HepG2 (cell line): ENCODE measurements at regions not wholly inside any gene's neighbourhood (a gene's known extent, or its start where the extent isn't known, plus 50 kb on each side); places are given as distances from the start of the nearest gene placed in this dataset.

Experiments used
- ATAC-seq: fragments of 200-7000 bp; cut with Tn5 transposase; 3 replicates; pipeline ENCODE4 v1.9.1; 2020; ENCODE audit warnings: mild to moderate bottlenecking, moderate library complexity
- BruUV-seq: library from RNA; stranded (reverse); fragments of 400-500 nt; replicated peaks from 2 replicates; lab custom pipeline; 2021; lab: Mats Ljungman, UMichigan
- CTCF ChIA-PET: fragments of 300-600 bp; formaldehyde crosslinking; extraction: SDS; loops from one replicate; lab custom pipeline; 2021; ENCODE audit warnings: low total read pairs, inconsistent platforms, low intra/inter-chr PET ratio; lab: Yijun Ruan, JAX
- POLR2A ChIA-PET: fragments of 350-600 bp; sonication (Branson Sonifier 250); formaldehyde crosslinking; loops from one replicate; lab custom pipeline; 2020; ENCODE audit warnings: antibody characterized with exemption, inconsistent platforms; lab: Yijun Ruan, JAX
- DNase-seq: peaks from one replicate; pipeline ENCODE4 v3.0.0-alpha.2; 2015; ENCODE audit warnings: low spot score
- FAIRE-seq: peaks from 3 replicates; lab custom pipeline; 2011; peaks lifted over from hg19 to GRCh38; lab: Jason Lieb, UNC
- H2AFZ ChIP-seq: one replicate; pipeline ENCODE4 v1.6.1; 2011; ENCODE audit warnings: low read length, inconsistent platforms
- H3K27ac ChIP-seq: fragments of 300-600 bp; 3 replicates; pipeline ENCODE4 v1.8.0; 2011; ENCODE audit warnings: mixed run types, mild to moderate bottlenecking, mixed read lengths, low read length, inconsistent platforms; ENCODE audit not compliant: insufficient read depth; ENCODE audit errors: extremely low read length
- H3K27me3 ChIP-seq, 2 experiments: fragments of 200-600 bp in 1 of 2; 2 replicates in 1 of 2; 3 replicates in 1 of 2; pipeline versions ENCODE4 v1.6.0 to v1.8.0; 2011; ENCODE audit warnings: low read length in 2 of 2, mild to moderate bottlenecking in 2 of 2, moderate library complexity in 2 of 2, inconsistent platforms in 1 of 2; ENCODE audit not compliant: insufficient read depth in 2 of 2, control insufficient read depth in 1 of 2
- H3K36me3 ChIP-seq, 2 experiments: fragments of 200-600 bp in 1 of 2; replicated peaks in 1 of 2; 2 replicates in 1 of 2; 3 replicates in 1 of 2; pipeline versions ENCODE4 v1.5.1 to v1.8.0; 2011; ENCODE audit warnings: low read length in 2 of 2, inconsistent platforms in 1 of 2; ENCODE audit not compliant: insufficient read depth in 2 of 2, control insufficient read depth in 1 of 2
- H3K4me1 ChIP-seq: 2 replicates; pipeline ENCODE4 v1.5.1; 2012; ENCODE audit warnings: low read length, inconsistent platforms; ENCODE audit not compliant: insufficient read depth
- H3K4me2 ChIP-seq: 2 replicates; pipeline ENCODE4 v1.6.0; 2011; ENCODE audit warnings: low read depth, low read length, inconsistent platforms
- H3K4me3 ChIP-seq, 3 experiments: fragments of 200-600 bp in 1 of 3; sonication (generic), shearing (Covaris generic) in 1 of 3; replicated peaks in 1 of 3; 2 replicates each; pipeline ENCODE4 v1.5.1; 2011 to 2016; ENCODE audit warnings: low read length in 3 of 3, inconsistent platforms in 2 of 3, low read depth in 2 of 3, mild to moderate bottlenecking in 2 of 3, control low read depth in 1 of 3, mixed read lengths in 1 of 3; ENCODE audit not compliant: insufficient read depth in 1 of 3
- H3K79me2 ChIP-seq: one replicate; pipeline ENCODE4 v1.6.1; 2011; ENCODE audit warnings: low read length, inconsistent platforms; ENCODE audit not compliant: insufficient read depth
- H3K9ac ChIP-seq: 2 replicates; pipeline ENCODE4 v1.6.0; 2011; ENCODE audit warnings: mild to moderate bottlenecking, low read depth, low read length, inconsistent platforms; ENCODE audit not compliant: insufficient read depth
- H3K9me3 ChIP-seq: 2 replicates; pipeline ENCODE4 v1.5.1; 2012; ENCODE audit warnings: mild to moderate bottlenecking, low read length
- H4K20me1 ChIP-seq: 2 replicates; pipeline ENCODE4 v1.6.0; 2011; ENCODE audit warnings: inconsistent platforms, mild to moderate bottlenecking, low read length, moderate library complexity; ENCODE audit not compliant: insufficient read depth
- CEBPB ChIP-seq: IDR thresholded peaks from 2 replicates; pipeline ENCODE4 v1.6.1; 2011; ENCODE audit warnings: low read depth, low read length, improper control_type of control experiment, borderline replicate concordance
- CEBPG ChIP-seq: IDR thresholded peaks from 2 replicates; pipeline ENCODE4 v1.6.1; 2016
- EEA1 ChIP-seq: sonication (generic); formaldehyde crosslinking; IDR thresholded peaks from 2 replicates; pipeline ENCODE4 v1.5.1; 2020; ENCODE audit warnings: mild to moderate bottlenecking, missing genetic modification reagents, borderline replicate concordance
- EZH2 ChIP-seq: conservative IDR thresholded peaks from 2 replicates; pipeline ENCODE4 v1.6.1; 2012; ENCODE audit warnings: mild to moderate bottlenecking, low read depth, low read length, moderate library complexity
- GATA4 ChIP-seq: sonication (generic); IDR thresholded peaks from 2 replicates; pipeline ENCODE4 v1.6.1; 2016; ENCODE audit warnings: antibody characterized with exemption, low read depth, borderline replicate concordance
- HCFC1 ChIP-seq: fragments of 150-350 bp; IDR thresholded peaks from 2 replicates; pipeline ENCODE4 v1.6.1; 2014; ENCODE audit warnings: low read depth, low read length
- MAFG ChIP-seq: sonication (generic); formaldehyde crosslinking; IDR thresholded peaks from 2 replicates; pipeline ENCODE4 v1.5.1; 2020; ENCODE audit warnings: mild to moderate bottlenecking, missing genetic modification reagents
- MED1 ChIP-seq: sonication (generic); formaldehyde crosslinking; IDR thresholded peaks from 2 replicates; pipeline ENCODE4 v1.4.0; 2020; ENCODE audit warnings: missing genetic modification reagents
- MEF2D ChIP-seq: sonication (generic); formaldehyde crosslinking; IDR thresholded peaks from 2 replicates; pipeline ENCODE4 v1.5.1; 2020; ENCODE audit warnings: mild to moderate bottlenecking, missing genetic modification reagents
- NCOA1 ChIP-seq: sonication (generic); formaldehyde crosslinking; IDR thresholded peaks from 2 replicates; pipeline ENCODE4 v1.9.0; 2021; ENCODE audit warnings: missing genetic modification reagents
- PHB2 ChIP-seq: fragments of 450-650 bp; IDR thresholded peaks from 2 replicates; pipeline ENCODE4 v1.6.1; 2018; ENCODE audit not compliant: partially characterized antibody
- POLR2A ChIP-seq, 2 experiments: IDR thresholded peaks; 2 replicates each; pipeline ENCODE4 v1.6.1; 2011; ENCODE audit warnings: low read depth in 2 of 2, low read length in 2 of 2, mild to moderate bottlenecking in 1 of 2, moderate library complexity in 1 of 2; ENCODE audit not compliant: insufficient read depth in 1 of 2
- ZNF121 ChIP-seq: sonication (generic); formaldehyde crosslinking; IDR thresholded peaks from 2 replicates; pipeline ENCODE4 v1.5.0; 2020; ENCODE audit warnings: mild to moderate bottlenecking, missing genetic modification reagents
- ZNF331 ChIP-seq: sonication (generic); formaldehyde crosslinking; IDR thresholded peaks from 2 replicates; pipeline ENCODE4 v1.4.0; 2020; ENCODE audit warnings: missing genetic modification reagents
- ZNF335 ChIP-seq: sonication (generic); formaldehyde crosslinking; IDR thresholded peaks from 2 replicates; pipeline ENCODE4 v1.4.0; 2020; ENCODE audit warnings: missing genetic modification reagents
- ZNF446 ChIP-seq: sonication (generic); formaldehyde crosslinking; IDR thresholded peaks from 2 replicates; pipeline ENCODE4 v1.5.0; 2020; ENCODE audit warnings: mild to moderate bottlenecking, missing genetic modification reagents
- WGBS: methylation state at CpG from one replicate; pipeline ENCODE4 v1.1.6; 2017; ENCODE audit warnings: low lambda C conversion rate; 5-methylcytosine and 5-hydroxymethylcytosine counted together
- in situ Hi-C: cut with HindIII; loops from 2 replicates; pipeline ENCODE4 v1.10.0; 2017; ENCODE audit warnings: low pct_unique_long_range_greater_than_20kb; ENCODE audit not compliant: extremely low pct_ligation_motif_present
- intact Hi-C: fragments of 100-400 bp; cut with micrococcal nuclease; formaldehyde crosslinking; loops from one replicate; pipeline ENCODE4 v1.10.0; 2022; ENCODE audit not compliant: unreplicated experiment
- TF ChIP-seq, protein P1 (sequence below): sonication (generic); formaldehyde crosslinking; conservative IDR thresholded peaks from 2 replicates; pipeline ENCODE4 v1.8.0; 2022; ENCODE audit warnings: mild to moderate bottlenecking, moderate library complexity, missing genetic modification reagents
- TF ChIP-seq, protein P2 (sequence below): sonication (generic); formaldehyde crosslinking; IDR thresholded peaks from 2 replicates; pipeline ENCODE4 v1.5.0; 2020; ENCODE audit warnings: mild to moderate bottlenecking, missing genetic modification reagents
- TF ChIP-seq, protein P3 (sequence below): sonication (generic); formaldehyde crosslinking; IDR thresholded peaks from 2 replicates; pipeline ENCODE4 v1.4.0; 2020; ENCODE audit warnings: mild to moderate bottlenecking, missing genetic modification reagents
- TF ChIP-seq, protein P4 (sequence below): sonication (generic); formaldehyde crosslinking; IDR thresholded peaks from 2 replicates; pipeline ENCODE4 v1.8.1; 2023; ENCODE audit warnings: missing genetic modification reagents, inconsistent platforms, borderline replicate concordance

DNA sequence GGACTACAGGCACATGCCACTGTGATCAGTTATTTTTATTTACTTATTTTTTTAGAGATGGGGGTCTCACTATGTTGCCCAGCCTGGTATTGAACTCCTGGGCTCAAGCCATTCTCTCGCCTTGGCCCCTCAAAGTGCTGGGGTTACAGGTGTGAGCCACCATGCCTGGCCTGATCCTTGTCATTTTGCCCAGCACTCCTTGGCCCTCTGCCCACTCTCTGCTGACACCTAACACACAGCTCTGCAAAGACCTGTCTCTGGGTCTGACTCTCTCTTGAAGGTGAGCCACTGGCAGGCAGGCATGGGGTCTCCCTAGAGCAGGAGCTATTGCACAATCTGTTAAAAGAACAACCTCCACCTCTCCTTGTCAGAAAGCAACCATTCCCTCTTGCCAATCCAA, 155.6 kb downstream of the ZFP64 start (continued):
- TF ChIP-seq CEBPB = peak; percentile 95
- TF ChIP-seq, protein P1, sequence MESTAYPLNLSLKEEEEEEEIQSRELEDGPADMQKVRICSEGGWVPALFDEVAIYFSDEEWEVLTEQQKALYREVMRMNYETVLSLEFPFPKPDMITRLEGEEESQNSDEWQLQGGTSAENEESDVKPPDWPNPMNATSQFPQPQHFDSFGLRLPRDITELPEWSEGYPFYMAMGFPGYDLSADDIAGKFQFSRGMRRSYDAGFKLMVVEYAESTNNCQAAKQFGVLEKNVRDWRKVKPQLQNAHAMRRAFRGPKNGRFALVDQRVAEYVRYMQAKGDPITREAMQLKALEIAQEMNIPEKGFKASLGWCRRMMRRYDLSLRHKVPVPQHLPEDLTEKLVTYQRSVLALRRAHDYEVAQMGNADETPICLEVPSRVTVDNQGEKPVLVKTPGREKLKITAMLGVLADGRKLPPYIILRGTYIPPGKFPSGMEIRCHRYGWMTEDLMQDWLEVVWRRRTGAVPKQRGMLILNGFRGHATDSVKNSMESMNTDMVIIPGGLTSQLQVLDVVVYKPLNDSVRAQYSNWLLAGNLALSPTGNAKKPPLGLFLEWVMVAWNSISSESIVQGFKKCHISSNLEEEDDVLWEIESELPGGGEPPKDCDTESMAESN (CRISPR knock-in tag) = 0 out of 2 replicates have a peak, but pooled peaks have one; percentile 34
- TF ChIP-seq MAFG = no peak
- peak; percentile 71; the same call in 1 of the 2 replicates for TF ChIP-seq ZNF121 (CRISPR knock-in tag)
- peak; percentile 77 for TF ChIP-seq CEBPG (CRISPR knock-in tag)
- TF ChIP-seq, protein P2, sequence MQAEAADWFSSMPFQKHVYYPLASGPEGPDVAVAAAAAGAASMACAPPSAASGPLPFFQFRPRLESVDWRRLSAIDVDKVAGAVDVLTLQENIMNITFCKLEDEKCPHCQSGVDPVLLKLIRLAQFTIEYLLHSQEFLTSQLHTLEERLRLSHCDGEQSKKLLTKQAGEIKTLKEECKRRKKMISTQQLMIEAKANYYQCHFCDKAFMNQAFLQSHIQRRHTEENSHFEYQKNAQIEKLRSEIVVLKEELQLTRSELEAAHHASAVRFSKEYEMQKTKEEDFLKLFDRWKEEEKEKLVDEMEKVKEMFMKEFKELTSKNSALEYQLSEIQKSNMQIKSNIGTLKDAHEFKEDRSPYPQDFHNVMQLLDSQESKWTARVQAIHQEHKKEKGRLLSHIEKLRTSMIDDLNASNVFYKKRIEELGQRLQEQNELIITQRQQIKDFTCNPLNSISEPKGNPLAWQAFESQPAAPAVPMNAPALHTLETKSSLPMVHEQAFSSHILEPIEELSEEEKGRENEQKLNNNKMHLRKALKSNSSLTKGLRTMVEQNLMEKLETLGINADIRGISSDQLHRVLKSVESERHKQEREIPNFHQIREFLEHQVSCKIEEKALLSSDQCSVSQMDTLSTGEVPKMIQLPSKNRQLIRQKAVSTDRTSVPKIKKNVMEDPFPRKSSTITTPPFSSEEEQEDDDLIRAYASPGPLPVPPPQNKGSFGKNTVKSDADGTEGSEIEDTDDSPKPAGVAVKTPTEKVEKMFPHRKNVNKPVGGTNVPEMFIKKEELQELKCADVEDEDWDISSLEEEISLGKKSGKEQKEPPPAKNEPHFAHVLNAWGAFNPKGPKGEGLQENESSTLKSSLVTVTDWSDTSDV (CRISPR knock-in tag) = no peak
- TF ChIP-seq, all 625 proteins: peak for 6

DNA sequence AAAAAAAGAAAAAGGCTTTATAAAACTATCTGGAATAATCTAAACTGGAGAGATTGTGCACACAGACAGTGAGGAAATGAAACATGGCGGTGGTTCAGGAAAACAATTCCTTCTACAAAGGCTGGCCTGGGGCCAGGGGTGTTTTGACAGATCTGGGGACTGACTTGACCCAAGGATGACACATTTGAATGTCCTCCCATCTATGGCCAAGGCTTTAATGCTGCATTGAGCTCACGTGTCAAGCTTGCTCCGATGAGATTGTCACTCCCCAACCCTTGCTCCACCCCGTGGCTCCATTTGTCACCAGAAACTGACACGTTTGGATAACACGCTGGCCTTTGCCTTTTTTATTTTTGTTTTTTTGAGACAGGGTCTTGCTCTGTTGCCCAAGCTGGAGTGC, 156.1 kb downstream of the ZFP64 start:
- BruUV-seq = no TSS peak
- H3K36me3 ChIP-seq = no peaks in the 10 kb centered on the region
- H3K4me1 ChIP-seq = peaks cover 46% of the 10 kb centered on the region
- DNase-seq = peak; percentile 33
- H3K4me3 ChIP-seq = no peak overlapping the region
- ChIA-PET CTCF (no interaction called here), POLR2A (no interaction called here)
- H3K27ac ChIP-seq = no peak overlapping the region
- no peaks in the 10 kb centered on the region for H3K79me2 ChIP-seq
- H2AFZ ChIP-seq = peak overlapping the region; percentile 44
- no peak overlapping the region for H3K4me2 ChIP-seq
- no peak overlapping the region for H3K9ac ChIP-seq
- FAIRE-seq = no peak
- 58% methylated on average over 6 of the region's 6 CpGs for WGBS
- in situ Hi-C loops (no loop called here), intact Hi-C loops (no loop called here)
- H4K20me1 ChIP-seq = no peaks in the 10 kb centered on the region
- ATAC-seq = no peak
- H3K9me3 ChIP-seq = no peaks in the 10 kb centered on the region
- no peaks in the 10 kb centered on the region for H3K27me3 ChIP-seq
- TF ChIP-seq ZNF331 (CRISPR knock-in tag) = no peak
- TF ChIP-seq, protein P3, sequence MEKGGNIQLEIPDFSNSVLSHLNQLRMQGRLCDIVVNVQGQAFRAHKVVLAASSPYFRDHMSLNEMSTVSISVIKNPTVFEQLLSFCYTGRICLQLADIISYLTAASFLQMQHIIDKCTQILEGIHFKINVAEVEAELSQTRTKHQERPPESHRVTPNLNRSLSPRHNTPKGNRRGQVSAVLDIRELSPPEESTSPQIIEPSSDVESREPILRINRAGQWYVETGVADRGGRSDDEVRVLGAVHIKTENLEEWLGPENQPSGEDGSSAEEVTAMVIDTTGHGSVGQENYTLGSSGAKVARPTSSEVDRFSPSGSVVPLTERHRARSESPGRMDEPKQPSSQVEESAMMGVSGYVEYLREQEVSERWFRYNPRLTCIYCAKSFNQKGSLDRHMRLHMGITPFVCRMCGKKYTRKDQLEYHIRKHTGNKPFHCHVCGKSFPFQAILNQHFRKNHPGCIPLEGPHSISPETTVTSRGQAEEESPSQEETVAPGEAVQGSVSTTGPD (CRISPR knock-in tag) = no peak
- no peak for TF ChIP-seq HCFC1
- TF ChIP-seq, protein P4, sequence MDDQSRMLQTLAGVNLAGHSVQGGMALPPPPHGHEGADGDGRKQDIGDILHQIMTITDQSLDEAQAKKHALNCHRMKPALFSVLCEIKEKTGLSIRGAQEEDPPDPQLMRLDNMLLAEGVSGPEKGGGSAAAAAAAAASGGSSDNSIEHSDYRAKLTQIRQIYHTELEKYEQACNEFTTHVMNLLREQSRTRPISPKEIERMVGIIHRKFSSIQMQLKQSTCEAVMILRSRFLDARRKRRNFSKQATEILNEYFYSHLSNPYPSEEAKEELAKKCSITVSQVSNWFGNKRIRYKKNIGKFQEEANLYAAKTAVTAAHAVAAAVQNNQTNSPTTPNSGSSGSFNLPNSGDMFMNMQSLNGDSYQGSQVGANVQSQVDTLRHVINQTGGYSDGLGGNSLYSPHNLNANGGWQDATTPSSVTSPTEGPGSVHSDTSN (CRISPR knock-in tag) = no peak
- no peak for TF ChIP-seq MAFG
- TF ChIP-seq GATA4 = no peak
- no peak for TF ChIP-seq EZH2
- no peak for TF ChIP-seq ZNF335 (CRISPR knock-in tag)
- TF ChIP-seq ZNF446 (CRISPR knock-in tag) = no peak
- no peak for TF ChIP-seq MED1 (CRISPR knock-in tag)
- no peak for TF ChIP-seq NCOA1
- TF ChIP-seq EEA1 (CRISPR knock-in tag) = no peak
- TF ChIP-seq PHB2 = no peak
- no peak for TF ChIP-seq POLR2A (IDR thresholded peaks at IDR 0.05; ENCODE audit: insufficient read depth in 1 of 2, low read depth in 2 of 2, low read length in 2 of 2)
- TF ChIP-seq MEF2D = no peak
